PC-3 (cell line): ENCODE measurements at regions not wholly inside any gene's neighbourhood (a gene's known extent, or its start where the extent isn't known, plus 50 kb on each side); places are given as distances from the start of the nearest gene placed in this dataset.

ENCODE experiments used
- CTCF ChIP-seq: fragments of 300-600 bp; sonication (generic); conservative IDR thresholded peaks from 2 replicates; pipeline ENCODE4 v1.5.1; 2017; ENCODE audit warnings: antibody characterized with exemption, low read depth, mild to moderate bottlenecking, low read length
- EZH2 ChIP-seq: fragments of 300-600 bp; sonication (generic); IDR thresholded peaks from one replicate; pipeline ENCODE4 v1.6.1; 2017; ENCODE audit warnings: antibody characterized with exemption, mild to moderate bottlenecking, low read length; ENCODE audit not compliant: unreplicated experiment
- EZH2phosphoT487 ChIP-seq: fragments of 300-600 bp; sonication (generic); IDR thresholded peaks from 2 replicates; pipeline ENCODE4 v1.6.1; 2018; ENCODE audit warnings: mild to moderate bottlenecking, antibody characterized with exemption, low read length, borderline replicate concordance

- TF ChIP-seq CTCF (no peak), EZH2phosphoT487 (no peak), EZH2 (no peak)
Measured at GRCh38 chr11:21634491-21634890, 558.4 kb upstream of the ANO5 start.
